Omental fat pad (tissue), 3 donors: ENCODE measurements at regions not wholly inside any gene's neighbourhood (a gene's known extent, or its start where the extent isn't known, plus 50 kb on each side); places are given as distances from the start of the nearest gene placed in this dataset.

Experiments used
- ATAC-seq: fragments of 150-250 bp; one replicate; pipeline ENCODE4 v1.9.1; 2016; ENCODE audit warnings: mild to moderate bottlenecking, moderate library complexity; ENCODE audit not compliant: low FRiP score
- DNase-seq: peaks from one replicate; pipeline ENCODE4 v3.0.0-alpha.2; 2019; ENCODE audit warnings: low spot score
- TF ChIP-seq, protein P1 (sequence below), 3 donors: fragments of 450-650 bp; IDR thresholded peaks; one replicate each; pipeline ENCODE4 v1.5.1; 2016 to 2017; ENCODE audit warnings: antibody characterized with exemption in 3 of 3, mild to moderate bottlenecking in 3 of 3, moderate library complexity in 2 of 3

DNA sequence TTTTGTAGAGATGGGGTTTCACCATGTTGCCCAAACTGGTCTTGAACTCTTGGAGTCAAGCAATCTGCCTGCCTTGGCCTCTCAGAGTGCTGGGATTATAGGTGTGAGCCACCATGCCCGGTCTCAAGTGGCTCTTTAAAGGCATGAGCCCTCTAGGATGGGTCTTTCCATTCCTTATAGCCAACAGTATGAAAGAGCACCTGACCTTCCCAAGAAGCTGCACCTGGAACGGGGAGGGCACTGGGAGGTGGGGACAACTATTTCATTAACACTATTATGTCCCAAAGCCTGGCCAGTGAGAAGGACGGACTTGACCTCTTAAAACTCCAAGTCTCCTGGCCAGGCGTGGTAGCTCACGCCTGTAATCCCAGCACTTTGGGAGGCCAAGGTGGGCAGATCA lies 149.7 kb downstream of the ZFP36L2 start:
- DNase-seq, result no peak
- TF ChIP-seq, protein P1, sequence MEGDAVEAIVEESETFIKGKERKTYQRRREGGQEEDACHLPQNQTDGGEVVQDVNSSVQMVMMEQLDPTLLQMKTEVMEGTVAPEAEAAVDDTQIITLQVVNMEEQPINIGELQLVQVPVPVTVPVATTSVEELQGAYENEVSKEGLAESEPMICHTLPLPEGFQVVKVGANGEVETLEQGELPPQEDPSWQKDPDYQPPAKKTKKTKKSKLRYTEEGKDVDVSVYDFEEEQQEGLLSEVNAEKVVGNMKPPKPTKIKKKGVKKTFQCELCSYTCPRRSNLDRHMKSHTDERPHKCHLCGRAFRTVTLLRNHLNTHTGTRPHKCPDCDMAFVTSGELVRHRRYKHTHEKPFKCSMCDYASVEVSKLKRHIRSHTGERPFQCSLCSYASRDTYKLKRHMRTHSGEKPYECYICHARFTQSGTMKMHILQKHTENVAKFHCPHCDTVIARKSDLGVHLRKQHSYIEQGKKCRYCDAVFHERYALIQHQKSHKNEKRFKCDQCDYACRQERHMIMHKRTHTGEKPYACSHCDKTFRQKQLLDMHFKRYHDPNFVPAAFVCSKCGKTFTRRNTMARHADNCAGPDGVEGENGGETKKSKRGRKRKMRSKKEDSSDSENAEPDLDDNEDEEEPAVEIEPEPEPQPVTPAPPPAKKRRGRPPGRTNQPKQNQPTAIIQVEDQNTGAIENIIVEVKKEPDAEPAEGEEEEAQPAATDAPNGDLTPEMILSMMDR (IDR thresholded peaks at IDR 0.05), result no peak
- ATAC-seq, result no peak

DNA sequence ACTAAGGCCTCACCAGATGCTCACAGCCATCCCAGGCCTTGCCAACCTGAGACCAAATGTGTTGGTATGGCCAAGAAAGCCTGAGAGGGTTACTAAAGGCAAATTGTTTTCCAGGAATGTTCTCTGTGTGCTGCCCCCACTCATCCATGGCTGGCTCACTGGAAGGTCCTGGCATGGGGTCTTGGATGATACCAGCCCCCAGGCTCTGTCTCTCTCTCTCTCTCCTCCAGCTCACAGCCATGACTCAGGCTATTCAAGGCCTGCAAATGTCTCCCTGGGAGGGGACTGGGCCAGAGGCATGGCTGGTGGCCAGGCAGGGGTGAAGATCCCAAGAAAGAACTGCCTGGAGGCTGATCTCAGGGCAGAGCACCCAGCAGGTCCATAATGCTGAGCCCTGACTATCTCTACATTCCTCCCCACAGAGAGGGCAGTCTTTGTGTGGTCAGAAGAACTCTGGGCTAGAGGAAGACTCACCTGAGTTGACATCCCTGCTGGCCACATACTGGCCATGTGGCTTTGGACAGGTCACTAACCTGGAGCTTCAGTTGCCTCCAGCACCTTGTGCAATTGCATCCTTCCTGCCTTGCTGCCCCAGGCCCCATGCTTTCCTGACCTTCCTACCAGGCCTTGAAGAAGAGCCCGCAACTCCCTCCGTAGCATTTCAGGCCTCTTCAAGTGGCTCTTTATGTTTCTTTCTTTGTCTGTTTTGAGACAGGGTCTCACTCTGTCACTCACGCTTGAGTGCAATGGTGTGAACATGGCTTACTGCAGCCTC lies 150.4 kb downstream of the ZFP36L2 start:
- ATAC-seq (peak; percentile 64), DNase-seq (no peak)
- TF ChIP-seq, protein P1 (IDR thresholded peaks at IDR 0.05), result no peak

DNA sequence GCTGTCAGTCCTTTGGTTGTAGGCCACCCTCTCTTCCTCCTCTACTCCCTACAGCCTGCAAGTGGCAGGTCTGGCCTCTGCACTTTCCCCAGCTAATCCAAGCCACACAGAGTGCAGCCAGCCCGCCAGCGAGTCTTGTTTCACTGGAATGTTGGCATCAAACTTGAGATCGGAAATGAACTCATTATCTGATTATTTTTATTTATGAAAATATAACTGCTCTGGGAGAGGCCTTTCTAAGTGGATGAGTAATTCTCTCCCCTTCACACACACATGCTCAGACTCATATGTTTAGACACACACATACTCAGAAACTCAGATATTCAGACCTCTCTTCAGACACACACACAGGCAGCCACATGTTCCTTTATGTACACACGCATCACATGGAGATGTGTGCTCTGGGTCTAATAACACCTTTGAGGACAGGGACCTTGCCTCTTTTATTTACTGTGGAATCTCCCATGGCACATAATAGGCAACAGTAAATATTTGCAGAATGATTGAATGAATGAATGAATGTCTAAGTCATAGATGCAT lies 151.3 kb downstream of the ZFP36L2 start:
- TF ChIP-seq, protein P1 (IDR thresholded peaks at IDR 0.05), result no peak

DNA sequence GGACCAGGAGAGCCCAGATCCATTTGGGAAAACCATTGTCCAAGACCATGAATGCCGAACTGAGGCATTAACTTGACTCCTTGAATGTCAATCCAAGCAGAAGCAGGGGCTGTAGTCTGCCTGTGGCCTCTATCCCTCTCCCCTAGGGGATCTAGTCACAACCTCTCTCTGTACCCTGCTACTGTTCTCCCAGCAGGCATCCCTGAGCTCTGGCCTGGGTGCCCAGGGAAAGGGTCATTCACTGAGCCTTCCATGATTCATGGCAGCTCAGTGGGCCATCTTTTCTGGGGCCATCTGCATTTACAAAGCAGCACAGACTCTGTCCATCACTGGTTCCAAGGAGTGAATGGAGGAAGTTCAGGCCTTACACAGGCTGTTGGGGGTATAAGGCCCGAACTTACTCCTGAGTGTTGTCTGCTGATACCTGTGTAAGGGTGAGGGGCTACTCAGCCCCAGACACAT lies 151.8 kb downstream of the ZFP36L2 start:
- DNase-seq (no peak), ATAC-seq (no peak)
- TF ChIP-seq, protein P1 (IDR thresholded peaks at IDR 0.05), result no peak

More for the DNA sequence above, 151.3 kb downstream of the ZFP36L2 start:
- ATAC-seq, result peak; percentile 88
- DNase-seq, result no peak

DNA sequence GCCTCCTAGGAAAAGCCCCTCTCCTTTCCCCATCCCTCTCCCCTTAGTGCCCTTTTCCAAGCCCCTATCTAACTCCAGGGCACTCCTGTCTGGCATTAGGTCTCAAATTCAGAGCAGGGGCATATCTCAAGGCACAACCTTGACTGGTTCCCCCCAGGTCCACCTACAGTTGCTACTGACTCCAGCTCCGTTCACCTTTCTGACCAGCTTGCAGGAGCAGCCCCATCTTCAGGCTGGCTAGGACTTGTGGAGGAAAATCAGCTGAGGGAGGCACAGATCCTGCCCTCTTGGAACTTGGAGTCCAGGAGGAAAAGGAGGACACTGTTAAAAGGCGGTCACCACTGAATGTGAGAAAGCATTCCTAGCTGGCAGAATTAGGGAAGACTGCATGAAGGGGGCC lies 152.4 kb downstream of the ZFP36L2 start:
- ATAC-seq (no peak), DNase-seq (no peak)
- TF ChIP-seq, protein P1 (IDR thresholded peaks at IDR 0.05), result no peak

DNA sequence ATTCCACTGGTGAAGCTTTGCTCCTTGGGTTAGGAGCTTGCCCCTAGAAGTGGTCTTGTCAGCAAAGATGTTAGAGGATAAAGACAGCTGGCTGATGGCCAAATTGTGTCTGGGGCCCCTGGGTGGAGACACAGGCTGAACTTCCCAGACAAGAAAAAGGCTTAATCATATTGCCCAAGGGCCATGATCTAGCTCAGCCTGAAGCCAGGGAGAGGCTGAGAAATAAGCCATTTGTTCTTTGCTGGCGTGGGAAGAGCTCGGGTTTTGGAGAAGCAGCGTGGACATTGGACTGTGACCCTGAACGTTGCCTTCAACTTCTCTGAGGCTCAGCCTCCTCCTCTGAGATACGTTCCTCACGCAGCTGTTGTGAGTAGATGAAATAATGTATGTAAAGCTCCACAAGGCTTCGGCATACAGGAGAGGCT lies 153.0 kb downstream of the ZFP36L2 start:
- no peak for ATAC-seq
- TF ChIP-seq, protein P1 (IDR thresholded peaks at IDR 0.05), result no peak

More for the DNA sequence above, 153.0 kb downstream of the ZFP36L2 start:
- no peak for DNase-seq
